TTC549 (cell line): ENCODE measurements at regions not wholly inside any gene's neighbourhood (a gene's known extent, or its start where the extent isn't known, plus 50 kb on each side); places are given as distances from the start of the nearest gene placed in this dataset.
"Not testable (repeated sequence)": the region's sequence is repeated elsewhere in the genome, so short reads cannot be mapped to it uniquely, and the experiment has no call there.

Experiments used
- FAIRE-seq: peaks from 2 replicates; lab custom pipeline; 2012; peaks lifted over from hg19 to GRCh38; lab: Jason Lieb, UNC

DNA sequence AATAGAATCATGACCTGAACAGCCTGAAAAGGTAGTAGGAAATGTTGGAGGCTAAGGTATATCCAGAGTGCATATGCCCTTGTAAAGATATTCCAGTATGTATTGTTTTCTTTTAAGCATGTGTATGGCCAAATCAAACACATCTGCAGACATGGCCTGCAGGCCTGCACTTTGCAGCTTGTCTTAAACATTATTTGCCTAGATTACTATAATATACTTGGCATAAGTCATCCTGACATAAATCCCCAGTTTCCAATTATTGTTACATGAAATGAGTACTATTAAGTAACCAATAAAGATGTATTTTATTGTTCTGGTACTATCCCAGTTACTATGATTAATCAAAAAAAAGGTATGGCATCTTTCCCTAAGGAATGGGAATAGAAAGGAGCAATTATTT lies 169.1 kb upstream of the PTBP2 start:
- no peak for FAIRE-seq

GRCh38 chr1:96553811-96554210 lies 167.8 kb upstream of the PTBP2 start:
- no peak for FAIRE-seq

GRCh38 chr1:96554364-96554763 lies 167.2 kb upstream of the PTBP2 start:
- no peak for FAIRE-seq

DNA sequence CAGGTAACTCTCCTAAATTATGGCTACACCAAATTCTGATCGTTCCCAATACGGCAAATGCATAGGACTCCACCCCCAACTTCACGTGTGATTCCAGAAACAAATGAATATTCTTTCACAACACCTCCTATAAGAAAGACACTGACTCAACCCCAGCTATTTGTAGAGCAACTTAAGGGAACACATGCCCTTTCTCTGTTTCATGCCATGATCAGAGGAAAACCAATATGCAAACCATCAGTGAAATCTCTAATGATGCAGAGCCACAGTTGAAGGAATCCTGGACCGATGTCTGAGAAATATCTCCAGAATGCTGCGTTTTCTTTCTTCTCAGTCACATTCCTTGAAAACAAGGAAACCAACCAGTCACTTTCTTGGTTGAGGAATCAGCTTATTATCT lies 164.2 kb upstream of the PTBP2 start:
- no peak for FAIRE-seq

DNA sequence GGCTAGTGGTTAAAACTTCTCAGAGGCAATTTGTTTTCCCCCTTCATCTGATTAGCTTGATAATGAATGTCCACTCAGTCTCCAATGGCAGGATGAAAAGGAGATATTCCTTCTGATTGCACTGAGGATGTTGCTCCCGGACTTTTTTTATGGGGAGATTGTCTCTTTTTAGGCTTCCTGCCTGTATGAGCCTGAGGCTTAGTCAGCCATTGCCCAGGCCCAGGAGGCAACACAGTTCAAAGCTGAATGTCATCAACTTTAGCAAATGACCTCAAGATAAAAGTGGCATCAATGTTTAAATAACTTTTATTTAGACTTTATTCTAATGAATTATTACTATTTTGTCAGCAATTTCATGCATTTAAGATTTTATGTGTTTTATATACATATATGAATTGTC lies 162.9 kb upstream of the PTBP2 start:
- no peak for FAIRE-seq

DNA sequence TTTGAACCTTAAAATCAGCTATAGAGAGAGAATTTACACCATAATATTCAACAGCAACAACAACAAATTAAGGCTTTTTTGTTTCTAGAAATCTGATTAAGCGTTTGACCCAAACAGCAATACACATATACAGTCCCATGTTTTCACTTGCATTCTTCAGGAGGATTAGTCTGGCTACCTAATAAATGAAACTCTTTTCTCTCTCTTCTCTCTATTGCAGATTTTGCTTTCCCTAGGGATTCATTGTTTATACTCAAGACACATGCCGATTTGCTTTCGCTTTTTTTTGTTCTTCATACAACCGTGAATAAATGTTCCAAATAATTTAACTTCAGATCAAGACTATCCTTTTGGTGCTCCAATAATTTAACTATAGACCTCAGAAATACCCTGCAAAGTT lies 162.4 kb upstream of the PTBP2 start:
- no peak for FAIRE-seq

- no peak for FAIRE-seq
Observed at GRCh38 chr1:96559707-96560596, 161.6 kb upstream of the PTBP2 start.

DNA sequence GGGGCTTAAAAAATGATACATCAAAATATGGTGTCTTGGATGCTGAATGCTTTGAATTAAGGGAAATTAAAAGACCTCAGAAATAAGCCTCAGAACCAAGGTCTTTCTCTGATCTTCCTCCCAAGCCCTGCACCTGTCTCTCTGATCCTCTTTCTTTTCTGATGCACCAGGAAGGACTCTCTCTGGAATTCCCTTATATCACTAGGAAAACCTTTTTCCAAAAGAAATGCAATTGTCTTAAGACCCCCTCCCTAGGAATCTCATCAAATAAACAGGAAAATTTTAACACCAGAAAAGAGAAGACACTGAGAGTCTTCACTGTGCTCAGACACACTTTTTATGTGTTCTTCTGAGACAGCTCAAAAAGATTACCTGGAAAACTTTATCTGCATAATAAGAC lies 159.5 kb upstream of the PTBP2 start:
- no peak for FAIRE-seq

DNA sequence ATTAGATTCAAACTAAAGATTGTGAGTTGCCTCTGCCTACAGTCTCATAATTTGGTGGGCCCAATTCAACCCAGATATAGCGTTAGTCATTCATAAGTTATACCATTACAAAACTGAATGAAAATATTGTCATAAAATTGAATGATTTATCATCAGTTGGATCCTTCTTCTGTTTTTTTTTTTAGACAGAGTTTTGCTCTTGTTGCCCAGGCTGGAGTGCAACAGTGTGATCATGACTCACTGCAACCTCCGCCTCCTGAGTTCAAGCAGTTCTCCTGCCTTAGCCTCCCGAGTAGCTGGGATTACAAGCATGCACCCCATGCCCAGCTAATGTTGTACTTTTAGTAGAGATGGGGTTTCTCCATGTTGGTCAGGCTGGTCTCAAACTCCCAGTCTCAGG lies 157.2 kb upstream of the PTBP2 start:
- not testable (repeated sequence) for FAIRE-seq

DNA sequence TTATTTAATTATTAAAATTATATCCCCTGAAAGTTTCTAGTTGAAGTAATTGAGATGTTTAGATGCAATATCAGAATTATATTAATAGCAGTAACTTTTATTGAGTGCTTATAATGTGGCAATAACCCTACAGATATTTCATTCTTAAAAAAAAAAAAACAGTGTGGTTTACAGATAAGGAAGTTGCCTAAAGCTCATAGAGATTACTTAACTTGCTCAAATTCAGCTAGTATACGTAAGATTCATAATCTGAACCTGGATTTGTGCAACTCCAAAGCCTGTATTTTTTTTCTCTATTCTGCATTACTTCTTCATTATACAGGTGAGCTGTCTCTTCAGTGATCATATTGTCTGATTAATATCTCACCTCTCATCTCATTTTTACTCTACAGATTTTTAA lies 156.0 kb upstream of the PTBP2 start:
- FAIRE-seq: no peak

GRCh38 chr1:96568639-96569038 lies 152.9 kb upstream of the PTBP2 start:
- FAIRE-seq: no peak

DNA sequence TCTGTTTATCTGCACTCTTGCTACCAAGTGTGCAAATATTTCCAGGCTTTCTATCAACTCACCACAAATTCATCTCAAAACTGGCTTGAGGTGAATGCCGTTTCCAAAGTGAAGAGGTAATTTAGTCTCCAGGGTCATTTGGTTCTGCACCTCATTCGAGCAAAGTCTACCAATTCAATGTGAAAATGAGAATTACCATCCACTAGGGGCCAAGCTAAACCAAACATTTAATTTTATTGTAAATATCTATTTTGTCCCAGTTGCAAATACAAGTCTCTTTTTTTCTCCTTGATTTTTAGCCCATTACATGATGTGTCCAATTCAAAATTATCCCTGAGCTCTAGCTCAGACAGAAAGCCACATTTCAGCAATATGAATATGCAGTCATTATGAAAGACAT lies 152.3 kb upstream of the PTBP2 start:
- FAIRE-seq: no peak

- FAIRE-seq: no peak
Observed at GRCh38 chr1:96579636-96580035, 141.9 kb upstream of the PTBP2 start.

- FAIRE-seq: no peak
Observed at GRCh38 chr1:96580920-96581319, 140.7 kb upstream of the PTBP2 start.

DNA sequence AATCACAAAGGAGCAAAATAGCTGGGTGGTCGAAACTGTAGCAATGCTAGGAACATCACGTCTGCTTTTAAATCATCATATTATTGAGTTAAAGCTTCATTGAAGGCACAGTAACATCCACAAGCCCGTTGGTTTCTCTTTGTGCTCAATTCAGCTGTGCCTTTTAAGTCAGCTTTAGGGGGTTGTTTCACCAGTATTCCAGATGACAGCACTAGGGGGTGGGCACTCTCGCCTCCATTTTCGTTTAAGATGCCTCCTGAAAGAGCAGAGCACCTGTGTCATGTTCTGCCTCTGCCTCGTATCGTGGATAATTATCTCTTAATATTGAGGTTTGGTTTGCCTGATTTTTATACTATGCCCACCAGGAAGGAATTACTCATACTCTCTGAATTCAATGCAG lies 139.8 kb upstream of the PTBP2 start:
- no peak for FAIRE-seq

DNA sequence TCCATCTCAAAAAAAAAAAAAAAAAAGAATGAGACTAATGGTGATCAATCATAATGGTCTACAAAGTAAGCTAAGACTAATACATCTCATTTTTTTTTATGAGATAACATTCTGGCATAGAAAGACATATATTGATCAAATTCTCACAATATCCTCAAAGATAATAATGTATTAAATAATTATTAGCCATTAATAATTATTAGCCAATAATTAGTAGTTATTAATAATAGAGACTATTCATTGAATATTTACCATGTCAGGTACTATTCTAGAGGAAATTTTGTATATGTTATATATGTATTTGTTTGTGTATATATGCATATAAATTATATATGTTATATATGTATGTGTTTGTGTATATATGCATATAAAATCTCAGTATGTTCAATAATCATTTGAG lies 137.7 kb upstream of the PTBP2 start:
- no peak for FAIRE-seq

GRCh38 chr1:96587222-96587621 lies 134.4 kb upstream of the PTBP2 start:
- FAIRE-seq: no peak

DNA sequence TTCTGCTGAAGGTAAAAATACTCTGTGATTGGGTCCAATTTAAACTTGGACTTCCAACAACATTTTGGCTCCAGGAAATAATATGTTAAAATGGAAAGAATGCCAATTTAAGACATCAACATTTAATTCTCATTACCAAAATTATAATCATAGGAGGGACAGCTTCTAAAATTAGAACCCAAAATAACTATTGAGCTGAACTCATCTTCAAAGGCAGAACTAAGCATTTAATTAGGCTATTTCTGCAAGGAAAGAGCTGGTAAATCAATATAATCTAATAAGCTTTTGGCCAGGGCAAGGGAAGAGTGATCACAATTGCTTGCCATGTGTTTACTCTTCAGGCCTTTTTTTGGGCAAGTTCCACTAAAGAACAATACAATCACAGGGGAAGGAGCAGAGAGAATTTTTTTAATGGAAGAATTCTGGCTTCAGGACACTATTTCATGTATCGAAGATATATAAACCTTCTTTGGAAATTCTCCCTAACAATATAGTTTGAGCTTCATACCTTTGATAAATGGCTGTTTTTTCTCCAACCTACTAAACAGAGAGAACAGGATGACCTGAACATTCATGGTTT lies 133.1 kb upstream of the PTBP2 start:
- FAIRE-seq: no peak

DNA sequence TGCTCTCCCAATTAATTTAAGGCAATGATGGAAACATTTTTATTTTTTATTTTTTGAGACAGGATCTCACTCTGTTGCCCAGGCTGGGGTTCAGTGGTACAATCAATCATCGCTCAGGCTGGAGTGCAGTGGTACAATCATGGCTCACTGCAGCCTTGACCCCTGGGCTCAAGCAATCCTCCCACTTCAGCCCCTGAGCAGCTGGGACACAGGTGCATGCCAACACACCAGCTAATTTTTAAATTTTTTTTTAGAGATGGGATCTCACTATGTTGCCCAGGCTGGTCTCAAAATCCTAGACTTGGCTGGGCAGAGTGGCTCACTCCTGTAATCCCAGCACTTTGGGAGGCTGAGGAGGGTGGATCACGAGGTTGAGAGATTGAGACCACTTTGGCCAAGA lies 126.1 kb upstream of the PTBP2 start:
- FAIRE-seq: not testable (repeated sequence)

DNA sequence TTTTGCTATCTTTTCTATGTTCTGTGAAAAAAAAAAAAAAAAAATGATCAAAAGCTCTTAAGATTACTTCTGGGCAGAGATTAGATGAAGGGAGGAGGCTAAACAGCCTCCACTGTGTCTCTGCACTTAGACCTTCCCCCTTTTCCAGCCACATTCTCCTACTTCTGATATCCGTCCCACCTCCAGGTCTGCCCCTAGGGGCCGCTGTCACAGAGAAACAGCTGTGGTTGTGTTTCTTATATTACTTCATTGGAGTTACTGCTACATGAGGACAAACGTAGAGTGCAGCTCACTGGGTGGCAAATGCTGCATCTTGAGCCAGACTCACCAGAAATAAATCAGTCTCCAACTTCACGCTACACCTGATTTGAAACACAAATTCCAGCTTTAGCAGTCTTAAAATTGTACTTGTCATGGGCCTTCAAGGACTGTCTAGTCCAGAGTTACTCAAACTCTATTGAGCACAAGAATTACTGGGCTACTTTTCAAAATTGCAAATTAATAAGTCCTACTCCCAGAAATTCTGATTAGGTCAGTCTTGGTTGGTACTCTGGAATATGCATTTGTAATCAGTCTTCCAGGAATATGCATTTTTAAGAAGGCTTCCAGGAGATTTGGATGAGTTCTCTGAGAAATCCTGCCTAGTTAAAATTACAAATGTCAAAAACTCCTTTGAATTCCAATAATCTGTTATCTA lies 125.2 kb upstream of the PTBP2 start:
- no peak for FAIRE-seq

GRCh38 chr1:96597218-96597617 lies 124.4 kb upstream of the PTBP2 start:
- FAIRE-seq: no peak

DNA sequence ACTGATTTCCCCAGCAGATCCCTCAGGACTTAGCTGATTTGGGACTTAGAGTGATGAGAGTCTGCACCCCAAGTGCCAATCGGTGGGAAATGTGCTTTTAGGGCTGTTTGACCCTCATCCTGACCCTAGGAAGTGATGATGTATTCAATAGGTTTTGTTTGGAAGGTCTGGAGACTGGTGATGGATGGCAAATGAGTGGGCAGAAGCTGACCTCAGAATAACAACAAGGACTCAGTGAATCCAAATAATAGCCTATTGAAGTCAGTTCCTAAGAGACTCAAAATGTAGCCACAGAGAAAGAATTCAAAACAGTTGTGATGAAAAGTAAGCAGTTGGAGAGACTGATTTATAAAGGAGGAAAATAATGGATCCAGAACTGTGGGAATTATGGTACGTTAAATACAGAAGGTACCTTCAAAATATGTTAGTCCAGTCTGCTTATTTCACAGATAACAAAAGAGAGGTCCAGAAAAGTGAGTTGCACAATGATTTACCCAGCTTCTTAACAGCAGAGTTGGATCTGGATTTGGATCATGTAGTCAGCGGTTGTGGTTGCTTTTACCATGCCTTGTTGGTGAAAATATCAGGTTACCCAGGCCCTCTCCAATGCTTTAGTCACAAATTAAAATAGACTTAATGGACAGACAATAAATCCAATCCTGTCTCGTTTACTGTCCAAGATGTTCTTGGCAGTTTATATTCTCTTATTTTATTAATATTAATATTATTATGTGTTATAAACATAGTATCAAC lies 123.0 kb upstream of the PTBP2 start:
- peak; percentile 79 for FAIRE-seq

DNA sequence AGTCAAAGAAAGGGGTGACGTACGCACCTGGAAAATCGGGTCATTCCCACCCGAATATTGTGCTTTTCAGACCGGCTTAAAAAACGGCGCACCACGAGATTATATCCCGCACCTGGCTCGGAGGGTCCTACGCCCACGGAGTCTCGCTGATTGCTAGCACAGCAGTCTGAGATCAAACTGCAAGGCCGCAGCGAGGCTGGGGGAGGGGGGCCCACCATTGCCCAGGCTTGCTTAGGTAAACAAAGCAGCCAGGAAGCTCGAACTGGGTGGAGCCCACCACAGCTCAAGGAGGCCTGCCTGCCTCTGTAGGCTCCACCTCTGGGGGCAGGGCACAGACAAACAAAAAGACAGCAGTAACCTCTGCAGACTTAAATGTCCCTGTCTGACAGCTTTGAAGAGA lies 117.0 kb upstream of the PTBP2 start:
- FAIRE-seq: not testable (repeated sequence)
